ENCODE measurements at regions not wholly inside any gene's neighbourhood (a gene's known extent, or its start where the extent isn't known, plus 50 kb on each side); places are given as distances from the start of the nearest gene placed in this dataset.

DNA sequence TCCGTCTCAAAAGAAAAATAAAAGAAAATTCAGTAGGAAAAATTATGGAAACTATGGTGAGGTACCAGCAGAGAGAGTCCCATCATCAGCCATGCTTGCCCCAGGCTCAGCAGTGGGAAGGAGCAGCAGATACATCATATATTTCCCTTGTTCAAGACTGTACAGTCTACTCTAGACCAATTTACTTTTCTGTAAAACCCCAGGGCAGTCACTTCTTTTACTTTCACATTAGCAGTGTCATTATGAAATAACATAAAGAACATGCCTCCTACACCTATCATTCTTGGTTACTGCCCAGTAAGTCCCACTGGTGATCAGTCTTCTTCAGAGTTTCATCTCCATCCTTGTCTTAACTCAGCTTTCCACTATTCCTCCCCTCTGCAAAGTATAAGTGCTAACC, 1145.0 kb downstream of the MAT2B start:
- no peak overlapping the region for H3K4me3 Mint-ChIP-seq
- no peaks in the 10 kb centered on the region for H3K36me3 Mint-ChIP-seq
- H3K27ac Mint-ChIP-seq = no peak overlapping the region
- peaks cover 10% of the 10 kb centered on the region for H3K9me3 Mint-ChIP-seq
- H3K27me3 Mint-ChIP-seq = no peaks in the 10 kb centered on the region
- H3K4me1 Mint-ChIP-seq = no peaks in the 10 kb centered on the region

DNA sequence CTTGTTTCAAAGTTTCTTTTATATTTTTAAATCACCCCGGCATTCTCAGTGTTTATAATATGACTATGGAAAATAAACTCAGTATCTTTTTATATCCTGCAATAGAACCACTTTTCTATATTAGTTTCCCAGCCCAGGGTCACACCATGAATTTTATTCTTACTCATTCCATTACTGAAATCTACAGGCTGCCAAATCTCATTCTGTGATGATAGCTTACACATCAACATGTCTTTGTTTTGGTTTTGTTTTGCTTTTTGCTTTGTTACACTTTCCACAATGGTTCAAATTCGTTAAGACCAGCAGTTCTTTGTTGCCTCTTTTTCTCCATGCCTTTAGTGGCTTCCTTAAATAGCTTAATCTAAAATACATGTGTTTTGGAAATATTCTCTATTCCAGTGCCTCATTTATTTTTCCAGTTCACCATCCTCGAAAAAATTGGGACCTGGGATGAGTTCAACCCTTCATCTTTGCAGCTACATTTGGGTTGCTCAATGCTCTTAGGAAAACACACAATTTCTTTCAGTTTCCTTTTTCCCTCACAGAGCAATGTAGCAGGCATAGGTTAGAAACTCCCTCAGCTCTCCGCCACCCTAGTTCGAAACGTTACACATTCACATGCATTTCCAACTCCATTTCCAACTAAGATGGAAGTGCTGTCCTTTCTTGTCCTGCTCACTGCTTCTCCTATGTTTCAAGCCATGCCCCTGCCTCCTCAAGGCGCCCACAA, 1146.3 kb downstream of the MAT2B start:
- no peaks in the 10 kb centered on the region for H3K27me3 Mint-ChIP-seq
- H3K4me3 Mint-ChIP-seq = no peak overlapping the region
- H3K27ac Mint-ChIP-seq = no peak overlapping the region
- peaks cover 10% of the 10 kb centered on the region for H3K9me3 Mint-ChIP-seq
- H3K4me1 Mint-ChIP-seq = no peaks in the 10 kb centered on the region
- no peaks in the 10 kb centered on the region for H3K36me3 Mint-ChIP-seq

DNA sequence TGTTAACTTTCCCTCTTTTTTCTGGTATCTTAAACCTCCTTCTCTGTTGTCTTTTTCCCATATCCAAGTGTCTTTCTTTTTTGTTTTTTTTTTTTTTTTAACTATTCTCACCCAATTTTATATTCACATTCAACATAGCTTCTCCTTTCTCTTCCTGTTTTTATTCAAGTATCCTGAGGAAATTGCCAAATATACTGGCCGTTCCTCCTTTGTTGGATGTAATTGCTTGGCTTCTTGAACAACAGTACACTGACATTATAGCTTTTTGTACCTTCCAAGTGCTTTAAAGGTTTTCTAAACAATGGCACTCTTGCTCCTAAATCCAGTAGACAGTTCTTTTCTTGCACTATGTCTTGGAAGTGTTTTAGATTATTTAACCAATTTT, 1146.8 kb downstream of the MAT2B start:
- Mint-ChIP-seq H3K9me3 (peaks cover 10% of the 10 kb centered on the region), H3K27me3 (no peaks in the 10 kb centered on the region), H3K27ac (no peak overlapping the region), H3K36me3 (no peaks in the 10 kb centered on the region), H3K4me3 (no peak overlapping the region), H3K4me1 (no peaks in the 10 kb centered on the region)

DNA sequence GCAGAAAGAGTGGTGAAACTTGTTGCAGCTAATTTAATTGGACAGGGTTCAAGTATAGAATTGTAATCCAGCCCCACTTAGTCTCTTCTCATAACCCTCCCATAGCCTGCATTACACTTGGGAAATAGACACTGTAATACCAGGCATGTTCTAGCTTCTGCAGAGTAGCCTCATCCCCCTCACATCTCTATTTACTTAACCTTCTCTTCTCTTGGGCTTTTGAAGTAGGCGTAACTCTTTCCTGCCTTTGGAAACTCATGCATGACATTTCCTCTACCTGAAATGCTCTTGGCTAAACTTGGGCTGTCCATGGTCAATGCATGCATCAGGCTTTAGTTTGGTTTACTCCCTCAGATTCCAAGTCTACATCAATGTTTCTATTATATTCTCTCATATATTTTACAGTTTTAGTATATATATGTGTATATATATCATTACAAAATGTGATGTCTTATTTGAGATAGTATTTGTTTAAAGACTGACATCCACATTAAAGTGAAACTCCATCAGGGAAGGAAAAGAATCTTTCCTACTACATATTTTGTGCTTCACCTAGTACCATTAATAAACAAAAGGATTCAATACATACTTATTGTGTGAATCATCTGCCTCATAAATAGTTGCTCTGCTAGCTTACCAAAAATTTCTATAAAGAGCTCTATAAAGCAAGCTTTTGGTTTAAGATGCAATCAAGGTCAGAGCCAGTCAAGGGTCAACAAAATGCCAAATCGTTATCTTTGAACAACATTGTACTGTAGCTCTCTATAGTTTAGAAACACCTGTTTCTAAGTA, 1158.0 kb downstream of the MAT2B start:
- Mint-ChIP-seq H3K9me3 (no peaks in the 10 kb centered on the region), H3K27me3 (no peaks in the 10 kb centered on the region), H3K36me3 (no peaks in the 10 kb centered on the region), H3K4me1 (no peaks in the 10 kb centered on the region), H3K27ac (no peak overlapping the region), H3K4me3 (no peak overlapping the region)

DNA sequence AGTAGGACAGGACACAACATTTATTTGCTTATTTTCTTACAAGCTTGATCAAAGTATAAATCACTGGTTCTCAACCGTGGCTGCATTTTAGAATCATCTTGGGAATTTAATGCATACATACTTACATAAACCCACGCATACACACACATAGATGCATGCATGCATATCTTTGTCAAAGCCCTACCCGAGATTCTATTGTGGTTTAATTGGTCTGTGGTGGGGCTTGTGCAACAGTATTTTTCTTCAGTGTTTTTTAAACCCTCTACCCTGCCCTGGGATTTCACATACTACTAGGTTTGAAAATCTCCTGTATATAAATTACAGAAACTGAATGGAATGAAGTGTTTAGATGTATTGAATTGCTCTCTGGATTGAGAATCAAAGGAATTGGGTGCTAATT, 1166.2 kb downstream of the MAT2B start:
- Mint-ChIP-seq H3K27ac (no peak overlapping the region), H3K36me3 (no peaks in the 10 kb centered on the region), H3K4me1 (no peaks in the 10 kb centered on the region), H3K9me3 (no peaks in the 10 kb centered on the region), H3K27me3 (no peaks in the 10 kb centered on the region), H3K4me3 (no peak overlapping the region)

DNA sequence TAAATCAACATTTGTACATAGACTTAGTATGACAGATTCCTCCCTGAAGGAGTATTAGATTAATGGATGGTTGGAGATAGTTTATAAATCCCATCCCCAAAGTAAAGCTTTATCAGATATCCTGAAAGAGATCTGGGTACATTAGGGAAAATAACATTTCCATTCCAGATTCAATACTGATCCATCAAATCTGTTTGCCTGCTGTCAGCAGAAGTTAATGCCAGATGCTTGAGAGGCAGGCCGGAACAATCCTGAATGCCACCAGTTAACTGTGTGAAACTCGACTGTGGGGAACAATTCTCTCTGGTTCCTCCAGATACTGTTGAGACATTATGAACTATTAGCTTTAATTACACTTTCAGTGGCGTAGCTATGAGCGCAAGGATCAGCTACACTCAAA, 1166.8 kb downstream of the MAT2B start:
- no peak overlapping the region for H3K4me3 Mint-ChIP-seq
- no peaks in the 10 kb centered on the region for H3K4me1 Mint-ChIP-seq
- no peak overlapping the region for H3K27ac Mint-ChIP-seq
- no peaks in the 10 kb centered on the region for H3K27me3 Mint-ChIP-seq
- H3K36me3 Mint-ChIP-seq = no peaks in the 10 kb centered on the region
- no peaks in the 10 kb centered on the region for H3K9me3 Mint-ChIP-seq

DNA sequence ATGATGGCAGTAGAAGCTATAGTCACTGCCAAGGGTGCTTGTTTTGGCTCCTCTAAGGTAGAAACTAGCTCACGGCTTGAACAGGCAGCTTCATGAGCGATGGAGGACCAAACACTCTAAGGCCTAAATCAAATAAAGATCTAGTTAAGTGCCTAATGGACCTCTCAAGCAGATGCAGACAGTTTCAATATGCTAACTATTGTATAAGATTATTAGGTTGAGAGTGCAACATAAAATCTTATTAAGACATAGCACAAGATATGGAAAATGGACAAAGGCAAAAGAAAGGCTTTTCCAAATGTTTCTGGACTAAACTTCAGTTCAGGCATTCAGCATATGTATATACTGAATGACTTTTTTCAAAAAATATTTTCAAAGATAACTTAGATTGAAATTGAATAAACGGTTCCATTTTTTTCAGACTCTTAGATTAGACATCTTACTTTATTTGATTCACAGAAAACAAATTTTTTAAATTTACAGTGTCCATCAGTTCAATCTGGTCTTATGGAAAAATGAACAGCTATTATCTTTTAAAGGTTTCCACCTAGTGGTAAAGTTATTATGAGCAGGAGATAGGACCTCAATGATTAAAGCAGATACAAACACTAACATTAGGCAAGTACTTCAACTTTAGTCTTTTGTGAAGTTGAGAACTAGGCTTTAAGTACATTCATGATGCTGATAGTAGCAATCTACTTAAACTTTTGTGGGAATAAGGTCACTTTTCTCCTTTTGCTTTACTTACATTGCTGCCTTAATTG, 1167.7 kb downstream of the MAT2B start:
- Mint-ChIP-seq H3K4me1 (no peaks in the 10 kb centered on the region), H3K4me3 (no peak overlapping the region), H3K27ac (no peak overlapping the region), H3K36me3 (no peaks in the 10 kb centered on the region), H3K27me3 (no peaks in the 10 kb centered on the region), H3K9me3 (no peaks in the 10 kb centered on the region)

DNA sequence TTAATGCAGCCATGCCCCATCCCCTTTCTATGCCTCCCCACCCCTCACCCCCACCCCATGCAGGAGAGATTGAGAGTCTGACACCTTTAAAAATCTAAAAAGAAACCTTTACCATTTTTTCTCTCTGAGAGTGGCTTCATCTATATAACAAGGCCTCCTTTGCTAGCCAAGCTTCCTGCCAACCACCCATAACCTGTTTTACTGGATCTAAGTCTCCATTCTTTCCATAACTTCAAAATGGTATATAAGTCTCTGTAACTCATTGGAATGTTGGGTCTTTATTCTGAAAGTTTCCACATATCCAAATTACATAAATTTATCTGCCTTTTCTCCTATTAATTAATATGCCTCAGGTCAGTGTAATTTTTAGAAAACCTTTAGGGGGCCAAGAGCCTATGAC, 1174.0 kb downstream of the MAT2B start:
- Mint-ChIP-seq H3K4me3 (no peak overlapping the region), H3K27me3 (no peaks in the 10 kb centered on the region), H3K4me1 (no peaks in the 10 kb centered on the region), H3K27ac (no peak overlapping the region), H3K9me3 (no peaks in the 10 kb centered on the region), H3K36me3 (no peaks in the 10 kb centered on the region)

DNA sequence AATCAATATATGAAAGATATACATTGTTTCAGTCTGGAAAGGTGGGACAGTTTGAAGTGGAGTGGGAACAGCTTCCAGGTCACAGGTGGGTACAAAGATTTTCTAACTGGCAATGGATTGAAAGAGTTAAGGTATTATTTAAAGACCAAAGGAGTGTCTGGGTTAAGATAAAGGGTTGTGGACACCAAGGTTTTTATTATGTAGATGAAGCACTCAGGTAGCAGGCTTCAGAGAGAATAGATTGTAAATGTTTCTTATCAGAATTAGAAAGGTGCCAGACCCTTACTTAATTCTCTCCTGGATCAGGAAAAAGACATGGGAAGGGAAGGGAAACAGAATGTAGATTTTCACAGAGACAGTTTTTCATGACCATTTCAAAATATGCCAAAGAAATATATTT, 1174.8 kb downstream of the MAT2B start:
- no peaks in the 10 kb centered on the region for H3K4me1 Mint-ChIP-seq
- no peaks in the 10 kb centered on the region for H3K36me3 Mint-ChIP-seq
- H3K27ac Mint-ChIP-seq = no peak overlapping the region
- H3K27me3 Mint-ChIP-seq = no peaks in the 10 kb centered on the region
- H3K9me3 Mint-ChIP-seq = no peaks in the 10 kb centered on the region
- H3K4me3 Mint-ChIP-seq = no peak overlapping the region

DNA sequence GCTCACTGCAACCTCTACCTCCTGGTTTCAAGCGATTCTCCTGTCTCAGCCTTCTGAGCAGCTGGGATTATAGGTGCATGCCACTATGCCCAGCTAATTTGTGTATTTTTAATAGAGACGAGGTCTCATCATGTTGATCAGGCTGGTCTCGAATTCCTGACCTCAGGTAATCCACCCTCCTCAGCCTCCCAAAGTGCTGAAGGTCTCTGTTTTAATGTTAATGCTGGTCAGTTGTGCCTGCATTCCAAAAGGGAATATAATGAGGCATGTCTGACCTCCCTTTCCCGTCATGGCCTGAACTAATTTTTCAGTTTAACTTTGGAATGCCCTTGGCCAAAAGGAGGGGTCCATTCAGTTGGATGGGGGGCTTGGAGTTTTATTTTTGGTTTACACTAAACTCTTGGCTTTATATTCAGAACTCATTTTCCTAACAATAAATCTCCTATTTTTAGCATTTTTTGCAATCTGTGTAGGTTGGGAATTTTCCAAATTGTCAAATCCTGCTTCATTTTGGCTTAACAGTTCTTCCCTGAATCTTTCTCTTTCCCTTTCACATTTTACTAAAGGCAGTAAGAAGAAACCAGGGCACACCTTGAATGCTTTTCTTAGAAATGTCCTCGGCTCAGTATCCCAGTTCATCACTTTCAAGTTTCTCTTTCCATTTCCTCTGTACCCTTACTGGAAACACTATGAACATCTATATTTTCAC, 1175.5 kb downstream of the MAT2B start:
- Mint-ChIP-seq H3K27me3 (no peaks in the 10 kb centered on the region), H3K9me3 (no peaks in the 10 kb centered on the region), H3K4me3 (no peak overlapping the region), H3K4me1 (no peaks in the 10 kb centered on the region), H3K36me3 (no peaks in the 10 kb centered on the region), H3K27ac (no peak overlapping the region)

DNA sequence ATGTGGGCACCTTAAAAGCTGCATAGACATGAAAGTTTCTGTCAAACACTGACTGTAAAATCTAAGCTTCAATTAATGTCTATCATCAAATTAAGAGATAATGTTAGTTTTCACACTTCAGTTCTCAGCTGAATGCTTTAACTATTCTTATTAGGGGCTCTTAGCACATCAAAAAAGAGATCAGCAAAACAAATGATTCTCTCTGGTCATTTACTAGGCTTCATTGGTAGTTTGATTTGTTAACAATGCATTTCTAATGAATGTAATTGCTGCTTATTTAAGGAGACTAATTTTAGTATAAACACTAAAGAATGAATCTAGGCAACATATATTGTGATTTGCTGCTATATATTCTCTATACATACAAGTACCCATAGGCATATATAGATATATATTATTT, 1182.0 kb downstream of the MAT2B start:
- Mint-ChIP-seq H3K9me3 (no peaks in the 10 kb centered on the region), H3K4me3 (no peak overlapping the region), H3K27me3 (no peaks in the 10 kb centered on the region), H3K27ac (no peak overlapping the region), H3K4me1 (no peaks in the 10 kb centered on the region), H3K36me3 (no peaks in the 10 kb centered on the region)

DNA sequence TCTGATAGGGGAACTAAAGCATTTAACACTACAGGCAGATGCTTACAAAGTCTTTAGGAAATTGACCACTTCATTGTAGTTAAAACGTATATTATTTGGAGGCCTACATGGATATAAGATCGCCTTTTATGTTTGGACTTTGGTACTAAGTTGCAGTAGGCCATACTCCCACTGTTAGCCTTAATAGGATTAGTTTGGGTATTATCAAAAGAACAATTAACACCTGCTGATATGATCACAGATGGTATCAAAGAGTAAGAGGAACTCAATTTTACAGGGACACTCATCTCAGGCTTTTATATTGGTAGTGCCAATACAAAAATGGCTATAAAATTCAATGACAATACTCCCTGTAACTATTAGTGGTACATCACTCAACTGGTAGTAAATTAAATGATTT, 1183.0 kb downstream of the MAT2B start:
- no peaks in the 10 kb centered on the region for H3K36me3 Mint-ChIP-seq
- no peaks in the 10 kb centered on the region for H3K9me3 Mint-ChIP-seq
- H3K27me3 Mint-ChIP-seq = no peaks in the 10 kb centered on the region
- no peaks in the 10 kb centered on the region for H3K4me1 Mint-ChIP-seq
- no peak overlapping the region for H3K27ac Mint-ChIP-seq
- H3K4me3 Mint-ChIP-seq = no peak overlapping the region

DNA sequence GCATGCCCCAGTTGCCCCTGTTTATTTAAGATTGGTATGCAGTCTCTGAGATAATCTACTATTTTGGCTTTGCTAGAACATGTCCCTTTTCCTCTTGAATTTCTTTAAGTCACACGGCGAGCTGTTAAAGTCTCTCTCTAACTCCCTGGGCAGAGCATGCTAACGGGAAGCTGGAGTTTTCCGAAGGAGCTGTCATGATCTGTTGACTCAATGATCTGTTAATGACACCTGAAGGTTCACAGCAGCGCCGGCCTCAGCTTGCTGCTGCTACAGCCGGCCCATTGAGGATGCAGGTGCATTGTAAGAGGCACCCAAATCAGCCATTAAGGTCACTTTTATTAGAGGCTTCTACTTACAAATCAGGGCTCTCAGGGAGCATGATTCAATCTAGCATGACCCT, 1203.4 kb downstream of the MAT2B start:
- no peak overlapping the region for H3K27ac Mint-ChIP-seq
- H3K4me3 Mint-ChIP-seq = no peak overlapping the region
- H3K27me3 Mint-ChIP-seq = no peaks in the 10 kb centered on the region
- no peaks in the 10 kb centered on the region for H3K9me3 Mint-ChIP-seq
- H3K36me3 Mint-ChIP-seq = no peaks in the 10 kb centered on the region
- no peaks in the 10 kb centered on the region for H3K4me1 Mint-ChIP-seq

DNA sequence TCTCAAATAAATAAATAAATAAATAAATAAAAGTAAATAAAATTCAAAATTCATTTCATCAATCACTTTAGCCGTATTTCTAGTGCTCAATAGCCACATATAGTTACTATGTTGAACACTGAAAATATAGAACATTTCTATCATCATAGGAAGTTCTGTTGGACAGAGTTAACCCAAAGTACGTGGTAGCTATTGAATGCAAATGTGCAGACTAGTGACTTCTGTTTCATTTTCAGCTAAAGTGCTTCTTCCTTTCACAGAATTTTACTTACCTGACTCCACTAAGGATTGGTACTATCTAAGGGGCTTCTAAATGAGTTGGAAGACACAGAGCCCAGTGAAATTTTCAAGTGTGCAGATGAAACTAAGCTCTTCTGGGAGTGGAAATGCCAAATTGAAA, 1208.3 kb downstream of the MAT2B start:
- Mint-ChIP-seq H3K4me1 (no peaks in the 10 kb centered on the region), H3K36me3 (no peaks in the 10 kb centered on the region), H3K27me3 (no peaks in the 10 kb centered on the region), H3K4me3 (no peak overlapping the region), H3K9me3 (no peaks in the 10 kb centered on the region), H3K27ac (no peak overlapping the region)

DNA sequence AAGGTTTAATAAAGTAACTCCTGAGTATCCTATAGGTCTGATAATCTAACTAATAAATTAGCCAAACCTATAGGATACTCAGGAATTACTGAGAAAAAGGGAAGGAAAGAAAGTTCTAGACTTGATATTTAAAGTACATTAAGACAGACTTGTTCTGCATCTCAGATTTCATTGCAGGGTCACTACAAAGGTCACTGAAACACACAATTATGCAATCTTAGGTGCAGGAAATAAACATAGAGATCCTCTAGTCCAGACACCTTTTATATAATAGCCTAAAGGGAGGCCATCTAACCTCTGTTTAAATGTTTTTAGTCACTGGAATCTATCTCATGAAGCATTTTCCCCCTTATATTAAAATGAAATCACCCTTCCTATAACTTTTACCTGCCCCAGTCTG, 1215.7 kb downstream of the MAT2B start:
- no peaks in the 10 kb centered on the region for H3K36me3 Mint-ChIP-seq
- H3K27ac Mint-ChIP-seq = no peak overlapping the region
- H3K4me1 Mint-ChIP-seq = no peaks in the 10 kb centered on the region
- H3K9me3 Mint-ChIP-seq = peaks cover 7% of the 10 kb centered on the region
- H3K27me3 Mint-ChIP-seq = no peaks in the 10 kb centered on the region
- H3K4me3 Mint-ChIP-seq = no peak overlapping the region

DNA sequence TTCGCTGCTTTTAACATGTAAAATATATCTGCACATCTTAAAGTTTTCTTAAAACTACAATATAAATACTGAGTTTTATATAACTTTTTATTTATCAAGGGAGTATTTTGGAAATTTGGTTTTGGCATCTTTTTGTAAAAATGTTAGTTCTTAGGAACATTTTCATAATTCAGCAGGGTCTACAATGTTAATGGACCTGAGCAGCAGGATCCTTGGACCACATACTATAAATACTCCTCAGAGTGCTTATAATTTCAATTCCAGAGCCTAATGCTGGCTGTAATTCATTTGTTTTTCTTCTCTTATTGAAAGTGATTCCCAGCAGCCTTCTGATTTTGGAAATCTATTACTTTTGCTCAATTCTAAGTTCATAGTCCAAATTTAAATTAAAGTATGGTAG, 1216.2 kb downstream of the MAT2B start:
- H3K4me1 Mint-ChIP-seq = no peaks in the 10 kb centered on the region
- no peak overlapping the region for H3K4me3 Mint-ChIP-seq
- no peaks in the 10 kb centered on the region for H3K27me3 Mint-ChIP-seq
- peaks cover 7% of the 10 kb centered on the region for H3K9me3 Mint-ChIP-seq
- H3K36me3 Mint-ChIP-seq = no peaks in the 10 kb centered on the region
- no peak overlapping the region for H3K27ac Mint-ChIP-seq
